PC-9 (cell line): ENCODE measurements at regions not wholly inside any gene's neighbourhood (a gene's known extent, or its start where the extent isn't known, plus 50 kb on each side); places are given as distances from the start of the nearest gene placed in this dataset.

Experiments used
- BruUV-seq: library from RNA; stranded (reverse); fragments of 400-500 nt; replicated peaks from 2 replicates; lab custom pipeline; 2021; lab: Mats Ljungman, UMichigan
- CTCF ChIA-PET: fragments of 300-600 bp; sonication (Branson Sonifier 250); formaldehyde crosslinking; loops from one replicate; lab custom pipeline; 2022; ENCODE audit warnings: antibody characterized with exemption; lab: Charles Lee
- POLR2A ChIA-PET: fragments of 300-600 bp; sonication (Branson Sonifier 250); formaldehyde crosslinking; loops from one replicate; lab custom pipeline; 2022; ENCODE audit warnings: antibody characterized with exemption; ENCODE audit not compliant: unreplicated experiment; lab: Charles Lee
- DNase-seq, 2 experiments: peaks; one replicate each; pipeline versions ENCODE4 v3.0.0 to v3.0.0-alpha.2; 2015 to 2022; ENCODE audit warnings: mixed read lengths in 1 of 2
- H2AFZ ChIP-seq: fragments of 200-600 bp; sonication (generic); 2 replicates; pipeline ENCODE4 v1.8.1; 2017; ENCODE audit warnings: antibody characterized with exemption
- H3F3A ChIP-seq: fragments of 200-600 bp; sonication (generic); 2 replicates; pipeline ENCODE4 v1.8.1; 2017; ENCODE audit warnings: antibody characterized with exemption, mild to moderate bottlenecking, low read depth; ENCODE audit not compliant: insufficient read depth
- H3K27ac ChIP-seq: fragments of 200-600 bp; sonication (generic); 2 replicates; pipeline ENCODE4 v1.6.1; 2016; ENCODE audit warnings: mixed run types
- H3K27me3 ChIP-seq: fragments of 200-600 bp; sonication (generic); 2 replicates; pipeline ENCODE4 v1.6.1; 2016; ENCODE audit warnings: low read depth, mixed run types; ENCODE audit not compliant: insufficient read depth
- H3K36me3 ChIP-seq: fragments of 200-600 bp; sonication (generic); 2 replicates; pipeline ENCODE4 v1.6.1; 2016; ENCODE audit warnings: low read depth, mixed run types
- H3K4me1 ChIP-seq: fragments of 200-600 bp; sonication (generic); replicated peaks from 2 replicates; pipeline ENCODE4 v1.6.1; 2016; ENCODE audit warnings: mixed run types; ENCODE audit not compliant: insufficient read depth
- H3K4me2 ChIP-seq: fragments of 200-600 bp; sonication (generic); 2 replicates; pipeline ENCODE4 v1.6.1; 2017; ENCODE audit warnings: mixed run types
- H3K4me3 ChIP-seq: fragments of 200-600 bp; sonication (generic); 2 replicates; pipeline ENCODE4 v1.6.1; 2016; ENCODE audit warnings: mixed run types
- H3K79me2 ChIP-seq: fragments of 200-600 bp; sonication (generic); 2 replicates; pipeline ENCODE4 v1.6.1; 2017; ENCODE audit warnings: low read depth, mixed run types
- H3K9me2 ChIP-seq: fragments of 200-600 bp; sonication (generic); 2 replicates; pipeline ENCODE4 v1.8.1; 2017; ENCODE audit warnings: mild to moderate bottlenecking; ENCODE audit not compliant: insufficient read depth
- H3K9me3 ChIP-seq: fragments of 200-600 bp; sonication (generic); 2 replicates; pipeline ENCODE4 v1.8.1; 2016; ENCODE audit warnings: low read depth; ENCODE audit not compliant: insufficient read depth
- H4K20me1 ChIP-seq: fragments of 200-600 bp; sonication (generic); 2 replicates; pipeline ENCODE4 v1.8.1; 2017; ENCODE audit not compliant: insufficient read depth
- CTCF ChIP-seq: fragments of 200-600 bp; sonication (generic); conservative IDR thresholded peaks from 2 replicates; pipeline ENCODE4 v1.6.1; 2017; ENCODE audit warnings: mixed run types, antibody characterized with exemption, mild to moderate bottlenecking, moderate library complexity
- EZH2 ChIP-seq: fragments of 200-600 bp; sonication (generic); IDR thresholded peaks from 2 replicates; pipeline ENCODE4 v1.8.0; 2017; ENCODE audit warnings: antibody characterized with exemption, low read depth
- intact Hi-C: fragments of 100-400 bp; cut with micrococcal nuclease; formaldehyde crosslinking; loops from one replicate; pipeline ENCODE4 v1.10.0; 2022; ENCODE audit not compliant: unreplicated experiment

DNA sequence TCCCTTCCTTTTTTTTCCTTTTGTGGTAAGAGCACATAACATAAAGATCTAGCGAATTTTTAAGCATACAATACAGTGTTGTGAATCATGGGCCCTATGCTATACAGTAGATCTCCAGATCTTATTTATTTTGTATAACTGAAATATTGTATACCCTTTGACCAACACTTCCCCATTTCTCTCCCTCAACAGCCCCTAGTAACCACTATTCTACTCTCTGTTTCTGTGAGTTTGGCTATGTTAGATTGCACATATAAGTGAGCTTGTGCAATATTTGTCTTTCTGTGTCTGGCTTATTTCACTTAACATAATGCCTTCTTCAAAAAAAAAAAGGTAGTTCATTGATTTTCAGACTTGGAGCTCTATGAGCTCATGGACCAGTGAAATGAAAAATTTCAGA, 180.5 kb downstream of the C11orf91 start:
- Histone ChIP-seq H3K27ac (no peak overlapping the region), H3K79me2 (no peaks in the 10 kb centered on the region), H4K20me1 (no peaks in the 10 kb centered on the region), H3K4me3 (no peak overlapping the region), H3K36me3 (no peaks in the 10 kb centered on the region), H3K27me3 (no peaks in the 10 kb centered on the region), H3K9me3 (no peaks in the 10 kb centered on the region), H3K4me1 (no peaks in the 10 kb centered on the region), H2AFZ (no peak overlapping the region), H3F3A (no peaks in the 10 kb centered on the region), H3K9me2 (no peaks in the 10 kb centered on the region; the same call in 1 of the 2 replicates), H3K4me2 (no peak overlapping the region)
- intact Hi-C loops: no loop called here
- CTCF ChIA-PET: interaction anchor here (0.5 to 0.7 kb wide), 2 partner anchors 222 to 889 kb away, joined by 3 to 4 read pairs; no protein-coding TSS in a partner anchor
- TF ChIP-seq EZH2 (no peak), CTCF (no peak)
- POLR2A ChIA-PET: no interaction called here
- no TSS peak for BruUV-seq
- no peak for DNase-seq

- H3K9me2 ChIP-seq: no peaks in the 10 kb centered on the region
- ChIA-PET CTCF (no interaction called here), POLR2A (no interaction called here)
- no peaks in the 10 kb centered on the region for H3K27me3 ChIP-seq
- no peak overlapping the region for H3K4me3 ChIP-seq
- no peaks in the 10 kb centered on the region for H3K4me1 ChIP-seq
- no peaks in the 10 kb centered on the region for H3K36me3 ChIP-seq
- DNase-seq: no peak
- no peaks in the 10 kb centered on the region for H3K9me3 ChIP-seq
- no peak for TF ChIP-seq CTCF
- no peak for TF ChIP-seq EZH2
- no peak overlapping the region for H3K4me2 ChIP-seq
- H3K79me2 ChIP-seq: no peaks in the 10 kb centered on the region
- no TSS peak for BruUV-seq
- H3K27ac ChIP-seq: no peak overlapping the region
- no peaks in the 10 kb centered on the region for H4K20me1 ChIP-seq
- H2AFZ ChIP-seq: no peak overlapping the region
- intact Hi-C loops: no loop called here
- H3F3A ChIP-seq: no peaks in the 10 kb centered on the region
Observed at GRCh38 chr11:33515347-33515746, 185.3 kb downstream of the C11orf91 start.

DNA sequence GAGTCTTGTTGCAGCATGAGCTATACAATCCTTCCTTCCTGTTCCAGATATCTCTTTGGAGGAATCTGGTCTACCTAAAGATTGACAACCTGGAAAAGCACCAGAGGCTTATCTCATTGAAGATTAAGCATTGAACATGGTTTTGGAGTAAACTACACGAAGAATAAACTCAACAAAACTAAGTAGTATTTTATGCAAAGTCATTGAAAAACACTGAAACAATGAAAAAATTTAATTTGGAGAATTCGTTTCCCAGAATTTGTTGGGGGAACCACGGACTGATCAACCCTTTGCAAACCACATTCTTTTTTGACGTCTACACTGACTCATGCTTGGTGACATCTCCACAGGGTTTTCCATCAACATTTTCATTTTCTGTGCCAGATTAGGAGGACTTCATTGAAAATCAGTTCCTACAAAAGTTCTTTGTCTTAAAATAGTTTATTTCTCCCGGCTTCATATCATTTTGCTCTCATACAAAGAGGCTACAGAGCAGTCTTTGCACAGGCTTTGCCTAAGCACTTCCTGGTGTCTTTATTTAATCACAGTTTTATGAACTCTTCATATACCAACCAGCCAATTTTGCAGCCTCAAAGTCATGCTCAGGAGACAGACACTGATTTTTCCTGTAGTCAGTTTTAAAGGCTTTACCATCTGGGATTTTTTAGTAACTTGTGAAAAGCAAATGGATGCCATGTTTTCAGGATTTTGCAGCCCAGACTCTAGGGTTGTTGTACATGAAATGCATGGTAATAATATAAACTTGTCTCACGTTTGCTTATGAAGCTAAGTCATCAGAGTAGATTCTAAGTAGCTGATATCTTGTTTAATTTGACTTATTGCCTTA, 186.3 kb downstream of the C11orf91 start:
- no peaks in the 10 kb centered on the region for H3K9me2 ChIP-seq
- no peaks in the 10 kb centered on the region for H4K20me1 ChIP-seq
- no peaks in the 10 kb centered on the region for H3K4me1 ChIP-seq
- no peak overlapping the region for H3K27ac ChIP-seq
- intact Hi-C loops: no loop called here
- no peaks in the 10 kb centered on the region for H3F3A ChIP-seq
- no peaks in the 10 kb centered on the region for H3K9me3 ChIP-seq
- no peak overlapping the region for H3K4me2 ChIP-seq
- no peaks in the 10 kb centered on the region for H3K79me2 ChIP-seq
- POLR2A ChIA-PET: no interaction called here
- TF ChIP-seq CTCF (no peak), EZH2 (no peak)
- H2AFZ ChIP-seq: no peak overlapping the region
- CTCF ChIA-PET: no interaction called here
- H3K27me3 ChIP-seq: no peaks in the 10 kb centered on the region
- no peaks in the 10 kb centered on the region for H3K36me3 ChIP-seq
- no peak overlapping the region for H3K4me3 ChIP-seq
- DNase-seq: no peak
- BruUV-seq: no TSS peak
